PC-9 (cell line): ENCODE measurements at regions not wholly inside any gene's neighbourhood (a gene's known extent, or its start where the extent isn't known, plus 50 kb on each side); places are given as distances from the start of the nearest gene placed in this dataset.

Source experiments
- EZH2 ChIP-seq: fragments of 200-600 bp; sonication (generic); IDR thresholded peaks from 2 replicates; pipeline ENCODE4 v1.8.0; 2017; ENCODE audit warnings: antibody characterized with exemption, low read depth
- TF ChIP-seq, protein P1 (sequence below): fragments of 200-600 bp; sonication (generic); conservative IDR thresholded peaks from 2 replicates; pipeline ENCODE4 v1.6.1; 2017; ENCODE audit warnings: mixed run types, antibody characterized with exemption, mild to moderate bottlenecking, moderate library complexity

DNA sequence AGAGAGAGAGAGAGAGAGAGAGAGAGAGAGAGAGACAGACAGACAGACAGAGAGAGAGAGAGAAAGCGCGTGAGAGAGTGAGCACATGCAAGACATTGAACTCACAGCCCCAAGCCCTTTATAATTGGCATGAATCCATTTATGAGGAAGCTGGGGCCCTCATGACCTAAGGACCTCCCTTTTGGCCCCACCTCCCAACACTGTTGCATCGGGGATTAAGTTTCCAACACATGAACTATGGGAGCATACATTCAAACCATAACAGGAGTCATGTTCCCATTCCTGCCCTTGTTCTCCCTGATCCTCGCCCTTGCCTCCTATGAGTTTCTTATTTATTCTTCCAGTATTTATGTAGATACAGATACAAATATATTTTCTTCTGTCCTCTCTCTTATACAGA, 269.8 kb upstream of the ARX start:
- TF ChIP-seq, protein P1, sequence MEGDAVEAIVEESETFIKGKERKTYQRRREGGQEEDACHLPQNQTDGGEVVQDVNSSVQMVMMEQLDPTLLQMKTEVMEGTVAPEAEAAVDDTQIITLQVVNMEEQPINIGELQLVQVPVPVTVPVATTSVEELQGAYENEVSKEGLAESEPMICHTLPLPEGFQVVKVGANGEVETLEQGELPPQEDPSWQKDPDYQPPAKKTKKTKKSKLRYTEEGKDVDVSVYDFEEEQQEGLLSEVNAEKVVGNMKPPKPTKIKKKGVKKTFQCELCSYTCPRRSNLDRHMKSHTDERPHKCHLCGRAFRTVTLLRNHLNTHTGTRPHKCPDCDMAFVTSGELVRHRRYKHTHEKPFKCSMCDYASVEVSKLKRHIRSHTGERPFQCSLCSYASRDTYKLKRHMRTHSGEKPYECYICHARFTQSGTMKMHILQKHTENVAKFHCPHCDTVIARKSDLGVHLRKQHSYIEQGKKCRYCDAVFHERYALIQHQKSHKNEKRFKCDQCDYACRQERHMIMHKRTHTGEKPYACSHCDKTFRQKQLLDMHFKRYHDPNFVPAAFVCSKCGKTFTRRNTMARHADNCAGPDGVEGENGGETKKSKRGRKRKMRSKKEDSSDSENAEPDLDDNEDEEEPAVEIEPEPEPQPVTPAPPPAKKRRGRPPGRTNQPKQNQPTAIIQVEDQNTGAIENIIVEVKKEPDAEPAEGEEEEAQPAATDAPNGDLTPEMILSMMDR, result no peak
- TF ChIP-seq EZH2, result no peak
